AG04449 (cell line): ENCODE measurements at regions not wholly inside any gene's neighbourhood (a gene's known extent, or its start where the extent isn't known, plus 50 kb on each side); places are given as distances from the start of the nearest gene placed in this dataset.

Experiments used
- CTCF ChIA-PET: fragments of 350-600 bp; formaldehyde crosslinking; extraction: SDS; loops from one replicate; lab custom pipeline; 2021; ENCODE audit warnings: antibody characterized with exemption; lab: Yijun Ruan, JAX
- POLR2A ChIA-PET: fragments of 400-600, 350-600 bp; formaldehyde crosslinking; extraction: SDS; loops from one replicate; lab custom pipeline; 2020; ENCODE audit warnings: antibody characterized with exemption, inconsistent platforms; lab: Yijun Ruan, JAX
- DNase-seq: peaks from one replicate; pipeline ENCODE4 v3.0.0-alpha.2; 2010; ENCODE audit warnings: low read depth, low spot score
- H3K4me3 ChIP-seq: 2 replicates; pipeline ENCODE4 v1.5.1; 2011; ENCODE audit warnings: low read depth, mild to moderate bottlenecking, control low read depth, low read length
- TF ChIP-seq, protein P1 (sequence below): IDR thresholded peaks from one replicate; pipeline ENCODE4 v1.5.1; 2011; ENCODE audit warnings: mild to moderate bottlenecking, moderate library complexity, low read length, control low read depth, inconsistent platforms; ENCODE audit not compliant: insufficient read depth; ENCODE audit errors: missing control alignments

- CTCF ChIA-PET: interaction anchor here (0.8 to 4.1 kb wide), 18 partner anchors 9 to 1456 kb away, joined by 3 to 54 read pairs (median 4); partner anchors contain the start of gene TFAP2A
These were observed 547.3 kb upstream of the SLC35B3 start for GRCh38 chr6:8982668-8983067.

GRCh38 chr6:8973395-8973794, 538.0 kb upstream of the SLC35B3 start:
- CTCF ChIA-PET: no interaction called here
- POLR2A ChIA-PET: no interaction called here
- no peak for DNase-seq
- TF ChIP-seq, protein P1, sequence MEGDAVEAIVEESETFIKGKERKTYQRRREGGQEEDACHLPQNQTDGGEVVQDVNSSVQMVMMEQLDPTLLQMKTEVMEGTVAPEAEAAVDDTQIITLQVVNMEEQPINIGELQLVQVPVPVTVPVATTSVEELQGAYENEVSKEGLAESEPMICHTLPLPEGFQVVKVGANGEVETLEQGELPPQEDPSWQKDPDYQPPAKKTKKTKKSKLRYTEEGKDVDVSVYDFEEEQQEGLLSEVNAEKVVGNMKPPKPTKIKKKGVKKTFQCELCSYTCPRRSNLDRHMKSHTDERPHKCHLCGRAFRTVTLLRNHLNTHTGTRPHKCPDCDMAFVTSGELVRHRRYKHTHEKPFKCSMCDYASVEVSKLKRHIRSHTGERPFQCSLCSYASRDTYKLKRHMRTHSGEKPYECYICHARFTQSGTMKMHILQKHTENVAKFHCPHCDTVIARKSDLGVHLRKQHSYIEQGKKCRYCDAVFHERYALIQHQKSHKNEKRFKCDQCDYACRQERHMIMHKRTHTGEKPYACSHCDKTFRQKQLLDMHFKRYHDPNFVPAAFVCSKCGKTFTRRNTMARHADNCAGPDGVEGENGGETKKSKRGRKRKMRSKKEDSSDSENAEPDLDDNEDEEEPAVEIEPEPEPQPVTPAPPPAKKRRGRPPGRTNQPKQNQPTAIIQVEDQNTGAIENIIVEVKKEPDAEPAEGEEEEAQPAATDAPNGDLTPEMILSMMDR: no peak
- H3K4me3 ChIP-seq: no peak overlapping the region

More at GRCh38 chr6:8982668-8983067, 547.3 kb upstream of the SLC35B3 start:
- TF ChIP-seq, protein P1: no peak
- no peak overlapping the region for H3K4me3 ChIP-seq
- DNase-seq: no peak
- POLR2A ChIA-PET: no interaction called here

DNA sequence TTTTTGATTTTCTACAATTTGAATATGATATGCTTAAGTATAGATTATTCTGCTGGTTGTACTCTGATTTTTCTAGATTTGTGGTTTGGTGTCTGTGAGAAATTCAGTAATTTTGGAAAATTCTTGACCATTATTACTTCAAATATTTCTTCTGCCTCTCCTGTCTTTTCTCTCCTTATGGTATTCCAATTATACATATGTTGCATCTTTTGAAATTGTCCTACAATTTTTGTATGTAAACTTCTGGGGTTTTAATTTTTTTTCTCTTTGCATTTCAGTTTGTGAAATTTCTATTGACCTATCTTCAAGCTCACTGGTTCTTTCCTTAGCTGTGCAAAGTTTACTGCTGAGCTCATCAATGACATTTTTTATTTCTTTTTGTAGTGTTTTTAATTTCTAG, 534.4 kb upstream of the SLC35B3 start:
- no peak overlapping the region for H3K4me3 ChIP-seq
- CTCF ChIA-PET: interaction anchor here (1.0 kb wide), 1 partner anchor 13 kb away, joined by 4 read pairs; no protein-coding TSS in a partner anchor
- no peak for DNase-seq
- POLR2A ChIA-PET: no interaction called here
- TF ChIP-seq, protein P1: no peak

GRCh38 chr6:8958894-8959511, 523.7 kb upstream of the SLC35B3 start:
- TF ChIP-seq, protein P1: no peak
- no peak for DNase-seq
- H3K4me3 ChIP-seq: no peak overlapping the region
- ChIA-PET POLR2A (no interaction called here), CTCF (no interaction called here)

DNA sequence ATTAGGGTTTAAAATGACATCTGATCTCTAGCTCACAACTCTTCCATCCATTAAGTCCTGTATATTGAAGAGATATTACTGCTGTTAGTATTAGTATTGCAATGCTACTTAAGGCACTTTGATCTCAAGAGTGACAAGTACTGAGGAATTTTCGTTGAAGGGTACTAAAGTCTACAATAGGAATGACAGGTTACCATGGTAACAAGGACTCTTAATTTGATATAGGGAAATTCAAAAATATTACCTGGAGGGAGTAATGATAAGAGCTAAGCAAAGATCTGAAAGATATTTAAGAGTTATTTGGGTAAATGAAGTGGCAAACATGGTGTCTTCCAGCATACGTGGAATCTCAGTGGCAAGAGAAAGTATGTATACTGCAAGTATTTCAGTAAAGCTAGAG, 518.0 kb upstream of the SLC35B3 start:
- CTCF ChIA-PET: no interaction called here
- TF ChIP-seq, protein P1: no peak
- POLR2A ChIA-PET: no interaction called here
- H3K4me3 ChIP-seq: no peak overlapping the region
- no peak for DNase-seq

DNA sequence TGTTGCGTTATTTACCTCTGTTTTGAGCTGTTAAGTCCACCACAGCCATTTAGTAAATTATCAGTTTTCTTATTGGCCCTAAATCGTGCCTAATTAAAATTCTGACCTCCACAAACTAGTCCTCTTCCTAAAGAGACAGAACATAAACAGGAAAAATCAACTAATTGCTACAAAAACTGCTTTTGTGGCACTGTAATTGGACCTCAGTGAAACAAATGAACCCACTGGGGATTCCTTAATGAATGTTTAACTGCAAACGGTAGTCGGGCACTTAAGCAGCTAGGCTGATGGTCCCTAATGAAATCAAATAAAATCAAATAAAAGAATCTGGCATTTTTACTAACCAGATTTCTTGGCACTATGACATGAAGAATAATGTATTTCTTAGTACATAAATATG, 513.4 kb upstream of the SLC35B3 start:
- H3K4me3 ChIP-seq: no peak overlapping the region
- CTCF ChIA-PET: no interaction called here
- TF ChIP-seq, protein P1: no peak
- POLR2A ChIA-PET: no interaction called here
- no peak for DNase-seq
